ENCODE measurements at regions not wholly inside any gene's neighbourhood (a gene's known extent, or its start where the extent isn't known, plus 50 kb on each side); places are given as distances from the start of the nearest gene placed in this dataset.

DNA sequence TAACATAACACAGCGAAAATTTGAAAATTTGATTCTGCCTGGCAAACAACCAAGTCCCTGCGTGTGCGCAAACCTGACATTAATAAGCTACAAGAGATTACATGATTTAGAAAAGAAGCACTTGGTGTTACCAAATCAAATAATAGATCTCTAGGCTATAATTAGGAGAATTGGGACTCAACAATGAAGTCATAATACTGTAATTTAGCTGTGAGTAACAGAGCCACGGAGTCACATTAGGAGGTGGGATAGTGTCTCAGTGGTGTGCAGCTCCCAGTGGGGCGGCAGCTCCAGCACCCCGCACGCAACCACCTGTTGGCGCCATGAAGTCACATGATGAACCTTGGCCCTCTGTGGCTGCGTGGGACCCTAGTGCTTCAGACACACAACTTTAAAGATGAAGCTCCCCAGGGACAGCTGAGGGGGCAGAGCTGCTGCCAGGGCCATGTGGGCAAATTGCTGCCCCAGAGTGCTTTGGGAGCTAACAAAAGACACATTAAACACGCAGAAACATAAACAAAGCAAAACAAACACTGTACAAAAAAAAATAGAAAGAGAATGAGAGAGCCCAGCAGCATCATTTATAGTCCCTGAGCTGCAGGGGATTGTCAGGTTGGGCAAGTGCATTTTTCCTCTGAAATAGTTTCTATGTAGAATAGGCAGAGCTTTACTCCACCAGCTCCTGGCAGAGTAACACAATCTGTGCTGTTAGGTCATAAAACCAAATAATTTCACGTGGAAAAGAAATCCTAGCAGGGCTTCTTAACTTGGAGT lies 605.6 kb downstream of the SOX6 start:
- Mint-ChIP-seq H3K27me3 (ENCODE audit: low read depth in 3 of 3) (peaks cover 3 to 11% (median 4%) of the 10 kb centered on the region in 3 donors), H3K9me3 (peaks cover 0 to 9% (median 3%) of the 10 kb centered on the region in 7 donors), H3K4me3 (no peak overlapping the region), H3K4me1 (no peaks in the 10 kb centered on the region), H3K27ac (no peak overlapping the region), H3K36me3 (no peaks in the 10 kb centered on the region)
- H2AFZ ChIP-seq (ENCODE audit: insufficient read depth, low read depth, low read length, poor library complexity, severe bottlenecking): no peak overlapping the region
- no peak overlapping the region for H3K27ac ChIP-seq (ENCODE audit: low read depth in 1 of 2, low read length in 2 of 2)
- no peaks in the 10 kb centered on the region for H3K27me3 ChIP-seq (ENCODE audit: control insufficient read depth in 2 of 2, insufficient read depth in 2 of 2, low read length in 2 of 2)
- no peaks in the 10 kb centered on the region for H4K20me1 ChIP-seq (ENCODE audit: insufficient read depth, low read length)
- WGBS (ENCODE audit: insufficient coverage): 92% methylated on average over 7 of the region's 11 CpGs
- DNase-seq: no peak
- H3K4me2 ChIP-seq (replicated peaks; ENCODE audit: extremely low read depth, low read length, poor library complexity, severe bottlenecking): no peak overlapping the region
- no peaks in the 10 kb centered on the region for H3K79me2 ChIP-seq (ENCODE audit: insufficient read depth, low read length)
- intact Hi-C loops (cut with micrococcal nuclease): no loop called here
- H3K9ac ChIP-seq (ENCODE audit: insufficient read depth, low read length, poor library complexity, severe bottlenecking): no peak overlapping the region
- no peaks in the 10 kb centered on the region for H3K36me3 ChIP-seq (replicated peaks in 1 of 2; ENCODE audit: control insufficient read depth in 1 of 2, insufficient read depth in 2 of 2, low read length in 2 of 2)
- H3K4me1 ChIP-seq (ENCODE audit: control insufficient read depth in 1 of 2, insufficient read depth in 2 of 2, low read length in 2 of 2): no peaks in the 10 kb centered on the region
- TF ChIP-seq, protein P1, sequence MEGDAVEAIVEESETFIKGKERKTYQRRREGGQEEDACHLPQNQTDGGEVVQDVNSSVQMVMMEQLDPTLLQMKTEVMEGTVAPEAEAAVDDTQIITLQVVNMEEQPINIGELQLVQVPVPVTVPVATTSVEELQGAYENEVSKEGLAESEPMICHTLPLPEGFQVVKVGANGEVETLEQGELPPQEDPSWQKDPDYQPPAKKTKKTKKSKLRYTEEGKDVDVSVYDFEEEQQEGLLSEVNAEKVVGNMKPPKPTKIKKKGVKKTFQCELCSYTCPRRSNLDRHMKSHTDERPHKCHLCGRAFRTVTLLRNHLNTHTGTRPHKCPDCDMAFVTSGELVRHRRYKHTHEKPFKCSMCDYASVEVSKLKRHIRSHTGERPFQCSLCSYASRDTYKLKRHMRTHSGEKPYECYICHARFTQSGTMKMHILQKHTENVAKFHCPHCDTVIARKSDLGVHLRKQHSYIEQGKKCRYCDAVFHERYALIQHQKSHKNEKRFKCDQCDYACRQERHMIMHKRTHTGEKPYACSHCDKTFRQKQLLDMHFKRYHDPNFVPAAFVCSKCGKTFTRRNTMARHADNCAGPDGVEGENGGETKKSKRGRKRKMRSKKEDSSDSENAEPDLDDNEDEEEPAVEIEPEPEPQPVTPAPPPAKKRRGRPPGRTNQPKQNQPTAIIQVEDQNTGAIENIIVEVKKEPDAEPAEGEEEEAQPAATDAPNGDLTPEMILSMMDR (IDR thresholded peaks at IDR 0.05): no peak
- H3K9me3 ChIP-seq (replicated peaks in 1 of 2; ENCODE audit: control insufficient read depth in 1 of 2, insufficient read depth in 1 of 2, low read length in 2 of 2): no peaks in the 10 kb centered on the region
- no peak overlapping the region for H3K4me3 ChIP-seq (replicated peaks in 1 of 3; ENCODE audit: low read depth in 2 of 3, low read length in 3 of 3)

GRCh38 chr11:15754221-15754620 lies 602.1 kb downstream of the SOX6 start:
- H4K20me1 ChIP-seq (ENCODE audit: insufficient read depth, low read length): no peaks in the 10 kb centered on the region
- WGBS (ENCODE audit: insufficient coverage): no CpG with 5 or more reads among the region's 1 CpG

More at GRCh38 chr11:15754221-15754620, 602.1 kb downstream of the SOX6 start:
- no peaks in the 10 kb centered on the region for H3K9me3 ChIP-seq (replicated peaks in 1 of 2; ENCODE audit: control insufficient read depth in 1 of 2, insufficient read depth in 1 of 2, low read length in 2 of 2)
- no peaks in the 10 kb centered on the region for H3K36me3 ChIP-seq (replicated peaks in 1 of 2; ENCODE audit: control insufficient read depth in 1 of 2, insufficient read depth in 2 of 2, low read length in 2 of 2)
- Mint-ChIP-seq H3K9me3 (peaks cover 0 to 12% (median 3%) of the 10 kb centered on the region in 7 donors), H3K4me3 (no peak overlapping the region), H3K27ac (no peak overlapping the region), H3K27me3 (ENCODE audit: low read depth in 3 of 3) (peaks cover 5 to 16% (median 12%) of the 10 kb centered on the region in 3 donors), H3K36me3 (no peaks in the 10 kb centered on the region), H3K4me1 (no peaks in the 10 kb centered on the region)
- no peak for DNase-seq
- H3K27me3 ChIP-seq (ENCODE audit: control insufficient read depth in 2 of 2, insufficient read depth in 2 of 2, low read length in 2 of 2): no peaks in the 10 kb centered on the region
- H3K79me2 ChIP-seq (ENCODE audit: insufficient read depth, low read length): no peaks in the 10 kb centered on the region
- H3K9ac ChIP-seq (ENCODE audit: insufficient read depth, low read length, poor library complexity, severe bottlenecking): no peak overlapping the region
- TF ChIP-seq, protein P1 (IDR thresholded peaks at IDR 0.05): no peak
- no peak overlapping the region for H3K4me2 ChIP-seq (replicated peaks; ENCODE audit: extremely low read depth, low read length, poor library complexity, severe bottlenecking)
- no peak overlapping the region for H3K27ac ChIP-seq (ENCODE audit: low read depth in 1 of 2, low read length in 2 of 2)
- H2AFZ ChIP-seq (ENCODE audit: insufficient read depth, low read depth, low read length, poor library complexity, severe bottlenecking): no peak overlapping the region
- H3K4me1 ChIP-seq (ENCODE audit: control insufficient read depth in 1 of 2, insufficient read depth in 2 of 2, low read length in 2 of 2): no peaks in the 10 kb centered on the region
- intact Hi-C loops (cut with micrococcal nuclease): no loop called here
- H3K4me3 ChIP-seq (replicated peaks in 1 of 3; ENCODE audit: low read depth in 2 of 3, low read length in 3 of 3): no peak overlapping the region
